Endothelial cell (in vitro differentiated cells): ENCODE measurements at regions not wholly inside any gene's neighbourhood (a gene's known extent, or its start where the extent isn't known, plus 50 kb on each side); places are given as distances from the start of the nearest gene placed in this dataset.

ENCODE experiments used
- DNase-seq: peaks from one replicate; pipeline ENCODE4 v3.0.0; 2021; ENCODE audit warnings: low spot score
- H3K27ac Mint-ChIP-seq: one replicate; pipeline ENCODE4 v1.8.0; 2021; ENCODE audit warnings: mixed read lengths, inconsistent platforms; ENCODE audit not compliant: unreplicated experiment
- H3K27me3 Mint-ChIP-seq: one replicate; pipeline ENCODE4 v1.8.0; 2021; ENCODE audit warnings: mild to moderate bottlenecking, moderate library complexity, mixed read lengths, inconsistent platforms; ENCODE audit not compliant: unreplicated experiment
- H3K36me3 Mint-ChIP-seq: one replicate; pipeline ENCODE4 v1.8.0; 2021; ENCODE audit warnings: mild to moderate bottlenecking, low read depth, mixed read lengths, inconsistent platforms; ENCODE audit not compliant: unreplicated experiment
- H3K4me1 Mint-ChIP-seq: one replicate; pipeline ENCODE4 v1.8.0; 2021; ENCODE audit warnings: mild to moderate bottlenecking, mixed read lengths, inconsistent platforms; ENCODE audit not compliant: unreplicated experiment
- H3K4me3 Mint-ChIP-seq: one replicate; pipeline ENCODE4 v1.8.0; 2021; ENCODE audit warnings: mild to moderate bottlenecking, mixed read lengths, inconsistent platforms; ENCODE audit not compliant: unreplicated experiment
- H3K9me3 Mint-ChIP-seq: one replicate; pipeline ENCODE4 v1.8.0; 2021; ENCODE audit warnings: mixed read lengths, inconsistent platforms; ENCODE audit not compliant: unreplicated experiment
- TF ChIP-seq, protein P1 (sequence below): fragments of 200-600 bp; sonication (generic); IDR thresholded peaks from one replicate; pipeline ENCODE4 v1.5.0; 2021; ENCODE audit warnings: antibody characterized with exemption; ENCODE audit not compliant: unreplicated experiment

DNA sequence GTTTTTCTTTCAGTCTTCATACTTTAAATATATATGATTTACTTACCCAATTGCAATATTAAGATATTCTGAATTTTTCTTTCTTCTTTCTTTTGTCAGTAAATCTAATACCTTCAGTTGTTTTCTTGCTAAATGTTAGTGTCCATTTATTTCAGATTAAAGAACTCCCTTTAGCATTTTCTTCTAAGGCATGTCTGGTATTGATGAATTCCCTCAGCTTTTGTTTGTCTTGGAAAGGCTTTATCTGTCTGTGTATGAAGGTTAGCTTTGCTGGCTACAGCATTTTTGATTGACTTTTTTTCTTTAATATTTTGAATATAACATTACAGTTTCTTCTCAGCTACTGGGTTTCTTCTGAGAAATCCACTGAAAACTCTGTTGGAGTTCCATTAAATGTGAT is 64.0 kb upstream of the PLSCR4 start:
- H3K9me3 Mint-ChIP-seq, result no peaks in the 10 kb centered on the region
- H3K36me3 Mint-ChIP-seq, result no peaks in the 10 kb centered on the region
- H3K27ac Mint-ChIP-seq, result no peak overlapping the region
- DNase-seq, result no peak
- peaks cover 2% of the 10 kb centered on the region for H3K4me1 Mint-ChIP-seq
- TF ChIP-seq, protein P1, sequence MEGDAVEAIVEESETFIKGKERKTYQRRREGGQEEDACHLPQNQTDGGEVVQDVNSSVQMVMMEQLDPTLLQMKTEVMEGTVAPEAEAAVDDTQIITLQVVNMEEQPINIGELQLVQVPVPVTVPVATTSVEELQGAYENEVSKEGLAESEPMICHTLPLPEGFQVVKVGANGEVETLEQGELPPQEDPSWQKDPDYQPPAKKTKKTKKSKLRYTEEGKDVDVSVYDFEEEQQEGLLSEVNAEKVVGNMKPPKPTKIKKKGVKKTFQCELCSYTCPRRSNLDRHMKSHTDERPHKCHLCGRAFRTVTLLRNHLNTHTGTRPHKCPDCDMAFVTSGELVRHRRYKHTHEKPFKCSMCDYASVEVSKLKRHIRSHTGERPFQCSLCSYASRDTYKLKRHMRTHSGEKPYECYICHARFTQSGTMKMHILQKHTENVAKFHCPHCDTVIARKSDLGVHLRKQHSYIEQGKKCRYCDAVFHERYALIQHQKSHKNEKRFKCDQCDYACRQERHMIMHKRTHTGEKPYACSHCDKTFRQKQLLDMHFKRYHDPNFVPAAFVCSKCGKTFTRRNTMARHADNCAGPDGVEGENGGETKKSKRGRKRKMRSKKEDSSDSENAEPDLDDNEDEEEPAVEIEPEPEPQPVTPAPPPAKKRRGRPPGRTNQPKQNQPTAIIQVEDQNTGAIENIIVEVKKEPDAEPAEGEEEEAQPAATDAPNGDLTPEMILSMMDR, result no peak
- no peak overlapping the region for H3K4me3 Mint-ChIP-seq
- peaks cover 1% of the 10 kb centered on the region for H3K27me3 Mint-ChIP-seq

DNA sequence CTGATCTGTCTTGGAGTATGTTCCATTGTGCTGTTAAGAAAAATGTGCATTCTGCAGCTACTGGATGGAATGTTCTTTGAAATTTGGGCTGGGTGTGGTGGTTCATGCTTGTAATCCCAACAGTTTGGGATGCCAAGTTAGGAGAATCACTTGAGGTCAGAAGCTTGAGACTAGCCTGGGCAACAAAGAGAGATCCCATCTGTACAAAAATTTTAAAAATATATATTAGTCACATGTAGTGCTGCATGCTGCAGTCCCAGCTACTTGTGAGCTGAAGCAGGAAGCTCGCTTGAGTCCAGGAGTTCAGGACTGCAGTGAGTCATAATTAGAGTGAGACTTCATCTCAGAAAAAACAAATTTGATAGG is 62.8 kb upstream of the PLSCR4 start:
- no peak for DNase-seq
- peaks cover 1% of the 10 kb centered on the region for H3K27me3 Mint-ChIP-seq
- H3K27ac Mint-ChIP-seq, result no peak overlapping the region
- no peaks in the 10 kb centered on the region for H3K36me3 Mint-ChIP-seq
- H3K4me3 Mint-ChIP-seq, result no peak overlapping the region
- TF ChIP-seq, protein P1, result no peak
- no peaks in the 10 kb centered on the region for H3K9me3 Mint-ChIP-seq
- peaks cover 13% of the 10 kb centered on the region for H3K4me1 Mint-ChIP-seq

DNA sequence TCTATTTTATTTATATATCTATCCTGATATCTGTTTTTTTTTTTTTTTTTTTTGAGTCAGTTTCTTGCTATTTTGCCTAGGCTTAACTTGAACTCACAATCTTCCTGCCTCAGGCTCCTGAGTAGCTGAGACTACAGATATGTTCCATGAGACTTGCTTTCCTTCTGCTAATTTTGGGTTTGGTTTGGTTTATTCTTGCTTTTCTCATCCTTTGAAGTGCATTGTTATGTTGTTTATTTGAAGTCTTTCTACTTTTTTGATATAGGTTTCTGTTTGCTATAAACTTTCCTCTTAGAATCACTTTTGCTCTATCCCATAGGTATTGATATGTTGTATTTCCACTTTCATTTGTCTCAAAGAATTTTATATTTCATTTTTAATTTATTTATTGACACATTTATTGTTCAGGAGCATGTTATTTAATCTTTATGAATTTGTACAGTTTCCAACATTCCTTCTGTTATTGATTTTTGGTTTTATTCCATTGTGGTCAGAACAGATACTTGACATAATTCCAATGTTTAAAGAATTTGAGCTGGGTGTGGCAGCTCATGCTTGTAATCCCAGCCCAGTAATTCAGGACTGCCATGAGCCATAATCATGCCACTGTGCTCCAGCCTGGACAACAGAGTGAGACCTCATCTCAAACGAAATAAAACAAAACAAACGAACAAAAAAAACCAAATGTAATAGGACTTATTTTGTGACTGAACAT is 62.3 kb upstream of the PLSCR4 start:
- DNase-seq, result no peak

DNA sequence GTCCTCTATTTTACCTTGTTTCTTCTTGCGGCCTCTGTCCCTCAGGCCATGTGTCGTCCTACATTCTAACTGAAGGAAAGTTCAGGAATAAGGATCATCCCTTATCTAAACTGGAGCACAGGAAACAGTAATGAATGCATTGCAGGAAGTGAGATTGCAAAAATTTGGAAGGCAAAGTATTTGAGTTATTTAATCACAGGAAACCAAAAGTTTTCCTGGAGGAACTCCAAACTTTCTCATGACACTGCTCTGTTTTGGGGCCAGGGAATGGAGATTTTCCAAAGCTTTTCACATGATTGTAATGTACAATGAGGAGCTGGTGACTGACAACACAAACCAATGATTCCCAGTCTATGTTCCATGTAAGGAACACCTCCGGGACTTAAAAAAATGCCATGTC is 57.8 kb upstream of the PLSCR4 start:
- Mint-ChIP-seq H3K9me3 (no peaks in the 10 kb centered on the region), H3K27ac (peak overlapping the region; percentile 98), H3K27me3 (no peaks in the 10 kb centered on the region), H3K36me3 (no peaks in the 10 kb centered on the region), H3K4me1 (peaks cover 21% of the 10 kb centered on the region), H3K4me3 (no peak overlapping the region)
- TF ChIP-seq, protein P1, result no peak
- DNase-seq, result no peak

More for the DNA sequence above, 62.3 kb upstream of the PLSCR4 start:
- no peak overlapping the region for H3K27ac Mint-ChIP-seq
- H3K4me1 Mint-ChIP-seq, result peaks cover 17% of the 10 kb centered on the region
- no peak overlapping the region for H3K4me3 Mint-ChIP-seq
- no peaks in the 10 kb centered on the region for H3K9me3 Mint-ChIP-seq
- no peaks in the 10 kb centered on the region for H3K36me3 Mint-ChIP-seq
- TF ChIP-seq, protein P1, result no peak
- H3K27me3 Mint-ChIP-seq, result peaks cover 1% of the 10 kb centered on the region

DNA sequence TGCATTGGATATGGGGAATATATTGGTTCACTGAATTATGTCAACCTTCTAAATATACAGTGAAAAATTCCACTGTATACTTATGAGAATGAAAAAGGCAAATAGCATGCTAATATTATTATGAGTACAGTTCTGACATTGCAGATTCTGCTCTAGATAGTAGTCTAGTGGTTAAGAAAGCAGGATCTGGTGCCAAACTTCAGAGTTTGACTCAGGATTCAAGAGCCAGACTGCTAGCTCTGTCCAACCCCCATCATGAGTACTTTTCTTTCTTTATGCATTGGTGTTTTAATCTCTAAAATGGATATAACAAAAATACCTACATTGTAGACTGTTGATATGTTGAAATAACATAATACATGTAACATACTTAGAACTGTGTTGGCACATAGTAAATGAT is 57.3 kb upstream of the PLSCR4 start:
- H3K27me3 Mint-ChIP-seq, result no peaks in the 10 kb centered on the region
- H3K36me3 Mint-ChIP-seq, result no peaks in the 10 kb centered on the region
- H3K27ac Mint-ChIP-seq, result peak overlapping the region; percentile 98
- no peak overlapping the region for H3K4me3 Mint-ChIP-seq
- H3K9me3 Mint-ChIP-seq, result no peaks in the 10 kb centered on the region
- H3K4me1 Mint-ChIP-seq, result peaks cover 21% of the 10 kb centered on the region
- TF ChIP-seq, protein P1, result no peak
- DNase-seq, result no peak
